WERI-Rb-1 (cell line): ENCODE measurements at regions not wholly inside any gene's neighbourhood (a gene's known extent, or its start where the extent isn't known, plus 50 kb on each side); places are given as distances from the start of the nearest gene placed in this dataset.
"Not testable (repeated sequence)": the region's sequence is repeated elsewhere in the genome, so short reads cannot be mapped to it uniquely, and the experiment has no call there.

Experiments used
- DNase-seq: peaks from one replicate; pipeline ENCODE4 v3.0.0-alpha.2; 2020
- H3K27ac ChIP-seq: fragments of 250-450 bp; sonication (Bioruptor Pico); 2 replicates; pipeline ENCODE4 v1.5.1; 2020; ENCODE audit warnings: mild to moderate bottlenecking, moderate library complexity
- H3K27me3 ChIP-seq: fragments of 250-450 bp; sonication (Bioruptor Pico); 2 replicates; pipeline ENCODE4 v1.5.1; 2021; ENCODE audit warnings: mild to moderate bottlenecking, low read depth, moderate library complexity; ENCODE audit not compliant: insufficient read depth, severe bottlenecking
- H3K36me3 ChIP-seq: fragments of 250-450 bp; sonication (Bioruptor Pico); 2 replicates; pipeline ENCODE4 v1.5.1; 2020; ENCODE audit warnings: mild to moderate bottlenecking, moderate library complexity
- H3K4me3 ChIP-seq: 2 replicates; pipeline ENCODE4 v1.5.1; 2011; ENCODE audit warnings: low read depth, mild to moderate bottlenecking, control low read depth, low read length
- H3K9me3 ChIP-seq: fragments of 250-450 bp; sonication (Bioruptor Pico); 2 replicates; pipeline ENCODE4 v1.5.1; 2021; ENCODE audit warnings: mild to moderate bottlenecking, moderate library complexity; ENCODE audit not compliant: severe bottlenecking
- CTCF ChIP-seq: IDR thresholded peaks from 2 replicates; pipeline ENCODE4 v1.5.1; 2011; ENCODE audit warnings: low read depth, mild to moderate bottlenecking, control low read depth, inconsistent platforms, low read length

- not testable (repeated sequence) for H3K4me3 ChIP-seq, H3K27me3 ChIP-seq, H3K9me3 ChIP-seq, H3K36me3 ChIP-seq, DNase-seq, H3K27ac ChIP-seq
These were observed 91.6 kb upstream of the LRPAP1 start for GRCh38 chr4:3623809-3624329.

GRCh38 chr4:3623106-3623505 is 90.9 kb upstream of the LRPAP1 start:
- Histone ChIP-seq H3K27me3 (no peaks in the 10 kb centered on the region), H3K9me3 (peaks cover 3% of the 10 kb centered on the region), H3K4me3 (no peak overlapping the region), H3K36me3 (no peaks in the 10 kb centered on the region), H3K27ac (no peak overlapping the region)
- DNase-seq, result no peak
- TF ChIP-seq CTCF, result no peak

GRCh38 chr4:3620365-3620764 is 88.1 kb upstream of the LRPAP1 start:
- H3K9me3 ChIP-seq, H3K36me3 ChIP-seq, H3K4me3 ChIP-seq, H3K27ac ChIP-seq, DNase-seq, H3K27me3 ChIP-seq: not testable (repeated sequence)

GRCh38 chr4:3619698-3620097 is 87.5 kb upstream of the LRPAP1 start:
- H3K9me3 ChIP-seq, H3K4me3 ChIP-seq, H3K27me3 ChIP-seq, H3K27ac ChIP-seq, H3K36me3 ChIP-seq: not testable (repeated sequence)
- DNase-seq, result peak; percentile 54

- DNase-seq, H3K9me3 ChIP-seq, H3K27me3 ChIP-seq, H3K4me3 ChIP-seq, H3K36me3 ChIP-seq, H3K27ac ChIP-seq: not testable (repeated sequence)
These were observed 86.1 kb upstream of the LRPAP1 start for GRCh38 chr4:3618341-3618740.

- H3K4me3 ChIP-seq, result no peak overlapping the region
- no peaks in the 10 kb centered on the region for H3K27me3 ChIP-seq
- no peak overlapping the region for H3K27ac ChIP-seq
- H3K9me3 ChIP-seq, result peaks cover 3% of the 10 kb centered on the region
- DNase-seq, result peak; percentile 37
- no peaks in the 10 kb centered on the region for H3K36me3 ChIP-seq
- TF ChIP-seq CTCF, result no peak
These were observed 83.4 kb upstream of the LRPAP1 start for GRCh38 chr4:3615386-3616286.

GRCh38 chr4:3614731-3614980 is 82.4 kb upstream of the LRPAP1 start:
- no peak for DNase-seq
- Histone ChIP-seq H3K36me3 (no peaks in the 10 kb centered on the region), H3K9me3 (peaks cover 3% of the 10 kb centered on the region), H3K27me3 (no peaks in the 10 kb centered on the region), H3K27ac (no peak overlapping the region), H3K4me3 (no peak overlapping the region)
- TF ChIP-seq CTCF, result no peak
